A549 (cell line): ENCODE measurements at regions not wholly inside any gene's neighbourhood (a gene's known extent, or its start where the extent isn't known, plus 50 kb on each side); places are given as distances from the start of the nearest gene placed in this dataset.

Experiments used
- ATAC-seq, 2 experiments: fragments of 200-7000 bp in 1 of 2; fragments of >200 bp in 1 of 2; cut with Nextera tagmentation in 1 of 2; cut with Tn5 transposase in 1 of 2; 3 replicates each; pipeline versions ENCODE4 v1.8.0 to v1.9.1; 2018 to 2020; ENCODE audit warnings: mild to moderate bottlenecking in 1 of 2, moderate library complexity in 1 of 2
- CTCF ChIA-PET: fragments of 300-600 bp; sonication (Branson Sonifier 250); formaldehyde crosslinking; extraction: SDS; loops from one replicate; lab custom pipeline; 2021; ENCODE audit warnings: antibody characterized with exemption, inconsistent platforms; lab: Yijun Ruan, JAX
- POLR2A ChIA-PET: fragments of 350-600 bp; formaldehyde crosslinking; extraction: SDS; loops from one replicate; lab custom pipeline; 2021; ENCODE audit warnings: antibody characterized with exemption, inconsistent platforms; lab: Yijun Ruan, JAX
- DNase-seq, 2 experiments: peaks; one replicate each; pipeline versions ENCODE4 v3.0.0 to v3.0.0-alpha.2; 2011 to 2016; ENCODE audit warnings: low read depth in 1 of 2, low spot score in 1 of 2
- FAIRE-seq: peaks from 2 replicates; lab custom pipeline; 2011; peaks lifted over from hg19 to GRCh38; lab: Jason Lieb, UNC
- H3K27ac ChIP-seq, 2 experiments: fragments of >200 bp; sonication (Bioruptor Twin); formaldehyde crosslinking; 3 replicates each; pipeline ENCODE4 v1.5.1; 2016 to 2017
- H3K4me1 ChIP-seq: fragments of >200 bp; sonication (Bioruptor Twin); formaldehyde crosslinking; 3 replicates; pipeline ENCODE4 v1.6.1; 2016
- H3K4me2 ChIP-seq: fragments of >200 bp; sonication (Bioruptor Twin); formaldehyde crosslinking; 3 replicates; pipeline ENCODE4 v1.6.1; 2016
- H3K4me3 ChIP-seq: fragments of >200 bp; sonication (Bioruptor Twin); formaldehyde crosslinking; 3 replicates; pipeline ENCODE4 v1.5.1; 2016
- H3K9me3 ChIP-seq: fragments of >200 bp; sonication (Bioruptor Twin); formaldehyde crosslinking; 3 replicates; pipeline ENCODE4 v1.6.1; 2016
- ATOH8 ChIP-seq: fragments of 250-450 bp; sonication (Bioruptor Pico); IDR thresholded peaks from 2 replicates; pipeline ENCODE4 v1.5.0; 2020; ENCODE audit warnings: low read depth, mild to moderate bottlenecking, moderate library complexity
- BCL3 ChIP-seq: fragments of >200 bp; sonication (Bioruptor Twin); formaldehyde crosslinking; IDR thresholded peaks from 3 replicates; pipeline ENCODE4 v1.6.1; 2016
- CBX2 ChIP-seq: fragments of 200-600 bp; sonication (generic); IDR thresholded peaks from 2 replicates; pipeline ENCODE4 v1.6.1; 2016; ENCODE audit warnings: low read depth, mild to moderate bottlenecking, borderline replicate concordance
- CHD2 ChIP-seq: fragments of 150-350 bp; IDR thresholded peaks from 2 replicates; pipeline ENCODE4 v1.6.1; 2014; ENCODE audit warnings: low read length; ENCODE audit not compliant: partially characterized antibody
- ELK1 ChIP-seq: fragments of 150-350 bp; IDR thresholded peaks from 2 replicates; pipeline ENCODE4 v1.6.1; 2014; ENCODE audit warnings: low read depth, mild to moderate bottlenecking, low read length
- FOSL2 ChIP-seq, 2 experiments: fragments of 450-650 bp in 1 of 2; fragments of >200 bp in 1 of 2; sonication (Bioruptor Twin) in 1 of 2; formaldehyde crosslinking; IDR thresholded peaks; 2 replicates each; pipeline versions ENCODE4 v1.5.0 to v1.6.1; 2016 to 2020; ENCODE audit warnings: mild to moderate bottlenecking in 1 of 2, moderate library complexity in 1 of 2
- FOXS1 ChIP-seq: fragments of 250-450 bp; sonication (Bioruptor Pico); IDR thresholded peaks from 2 replicates; pipeline ENCODE4 v1.5.0; 2020; ENCODE audit warnings: mild to moderate bottlenecking, moderate library complexity
- GATA3 ChIP-seq: IDR thresholded peaks from 2 replicates; pipeline ENCODE4 v1.6.1; 2012; ENCODE audit warnings: borderline replicate concordance
- HEYL ChIP-seq: fragments of 250-450 bp; sonication (Bioruptor Pico); IDR thresholded peaks from 2 replicates; pipeline ENCODE4 v1.8.0; 2021; ENCODE audit warnings: mild to moderate bottlenecking, moderate library complexity
- HMGXB4 ChIP-seq: fragments of 250-450 bp; sonication (Bioruptor Pico); IDR thresholded peaks from 2 replicates; pipeline ENCODE4 v1.5.0; 2021; ENCODE audit warnings: mild to moderate bottlenecking, moderate library complexity, borderline replicate concordance
- HOXB13 ChIP-seq: fragments of 250-450 bp; sonication (Bioruptor Pico); IDR thresholded peaks from 2 replicates; pipeline ENCODE4 v1.5.0; 2020; ENCODE audit warnings: low read depth, mild to moderate bottlenecking, moderate library complexity
- HOXB5 ChIP-seq: fragments of 250-450 bp; sonication (Bioruptor Pico); IDR thresholded peaks from 2 replicates; pipeline ENCODE4 v1.5.0; 2020; ENCODE audit warnings: mild to moderate bottlenecking, moderate library complexity
- JUN ChIP-seq, 2 experiments: fragments of >200 bp; sonication (Bioruptor Twin); formaldehyde crosslinking; IDR thresholded peaks; 2 replicates in 1 of 2; 3 replicates in 1 of 2; pipeline ENCODE4 v1.6.1; 2016 to 2017
- KDM5A ChIP-seq: fragments of 200-600 bp; sonication (generic); IDR thresholded peaks from 2 replicates; pipeline ENCODE4 v1.6.1; 2016; ENCODE audit warnings: antibody characterized with exemption, mild to moderate bottlenecking
- MYC ChIP-seq: IDR thresholded peaks from 2 replicates; pipeline ENCODE4 v1.6.1; 2012; ENCODE audit warnings: mild to moderate bottlenecking, inconsistent platforms, low read length, improper control_type of control experiment, borderline replicate concordance
- NPAS2 ChIP-seq: fragments of 250-450 bp; sonication (Bioruptor Pico); IDR thresholded peaks from 2 replicates; pipeline ENCODE4 v1.8.0; 2022; ENCODE audit warnings: mild to moderate bottlenecking, moderate library complexity, borderline replicate concordance
- NR3C1 ChIP-seq: fragments of >200 bp; sonication (Bioruptor Twin); formaldehyde crosslinking; IDR thresholded peaks from 3 replicates; pipeline ENCODE4 v1.6.1; 2017
- PBX3 ChIP-seq: IDR thresholded peaks from 2 replicates; pipeline ENCODE4 v1.6.1; 2012
- POLR2A ChIP-seq: IDR thresholded peaks from 2 replicates; pipeline ENCODE4 v1.6.1; 2012; ENCODE audit warnings: mild to moderate bottlenecking, low read length
- POLR2AphosphoS2 ChIP-seq: conservative IDR thresholded peaks from 2 replicates; pipeline ENCODE4 v1.6.1; 2012; ENCODE audit warnings: low read length, improper control_type of control experiment, inconsistent platforms
- RAD21 ChIP-seq, 2 experiments: fragments of >200 bp in 1 of 2; sonication (Bioruptor Twin) in 1 of 2; formaldehyde crosslinking in 1 of 2; IDR thresholded peaks in 1 of 2; conservative IDR thresholded peaks in 1 of 2; 2 replicates in 1 of 2; 3 replicates in 1 of 2; pipeline ENCODE4 v1.6.1; 2012 to 2018; ENCODE audit warnings: inconsistent platforms in 1 of 2
- RARB ChIP-seq: fragments of 250-450 bp; sonication (Bioruptor Pico); IDR thresholded peaks from 2 replicates; pipeline ENCODE4 v1.8.0; 2021; ENCODE audit warnings: mild to moderate bottlenecking, moderate library complexity
- REST ChIP-seq: fragments of 200-600 bp; sonication (generic); IDR thresholded peaks from 2 replicates; pipeline ENCODE4 v1.6.1; 2016; ENCODE audit warnings: antibody characterized with exemption, mild to moderate bottlenecking, moderate library complexity
- TP53 ChIP-seq: fragments of 250-450 bp; sonication (Bioruptor Pico); IDR thresholded peaks from 2 replicates; pipeline ENCODE4 v1.5.0; 2021; ENCODE audit warnings: mild to moderate bottlenecking, moderate library complexity
- ZNF302 ChIP-seq: fragments of 250-450 bp; sonication (Bioruptor Pico); IDR thresholded peaks from 2 replicates; pipeline ENCODE4 v1.9.0; 2021; ENCODE audit warnings: inconsistent platforms, mild to moderate bottlenecking, moderate library complexity
- WGBS: methylation state at CpG from one replicate; pipeline ENCODE4 v1.1.6; 2017; ENCODE audit errors: missing lambda C conversion rate; 5-methylcytosine and 5-hydroxymethylcytosine counted together

GRCh38 chr4:132063829-132064228 lies 1085.3 kb upstream of the PCDH10 start:
- FAIRE-seq: no peak
- H3K4me1 ChIP-seq: no peaks in the 10 kb centered on the region
- TF ChIP-seq CHD2 (no peak), KDM5A (no peak), ATOH8 (CRISPR knock-in tag) (no peak), NPAS2 (CRISPR knock-in tag) (no peak), FOSL2 (IDR thresholded peaks at IDR 0.05) (no peak), FOSL2 (CRISPR knock-in tag; IDR thresholded peaks at IDR 0.05) (no peak), PBX3 (no peak), MYC (no peak), NR3C1 (no peak), BCL3 (no peak), RAD21 (conservative IDR thresholded peaks at IDR 0.05 in 1 of 2, IDR thresholded peaks at IDR 0.05 in 1 of 2) (no peak)
- TF ChIP-seq, all 56 proteins: peak for 0
- no peak overlapping the region for H3K4me2 ChIP-seq
- CTCF ChIA-PET: no interaction called here
- POLR2A ChIA-PET: no interaction called here
- ATAC-seq (no peak), DNase-seq (no peak)
- WGBS: 44% methylated on average over 1 of the region's 1 CpG
- H3K27ac ChIP-seq: no peak overlapping the region
- H3K9me3 ChIP-seq: no peaks in the 10 kb centered on the region
- no peak overlapping the region for H3K4me3 ChIP-seq

- ATAC-seq: no peak
- DNase-seq: no peak
- FAIRE-seq: no peak
- Histone ChIP-seq H3K4me3 (no peak overlapping the region), H3K4me1 (no peaks in the 10 kb centered on the region), H3K9me3 (no peaks in the 10 kb centered on the region), H3K27ac (no peak overlapping the region), H3K4me2 (peak overlapping the region; percentile 26; the same call in 2 of the 3 replicates)
- POLR2A ChIA-PET: no interaction called here
- CTCF ChIA-PET: interaction anchor here (1.1 kb wide), 1 partner anchor 12 kb away, joined by 3 read pairs; no protein-coding TSS in a partner anchor
- WGBS: 7% methylated on average over 2 of the region's 2 CpGs
- TF ChIP-seq HEYL (CRISPR knock-in tag) (no peak), BCL3 (no peak), RARB (no peak), ELK1 (no peak), FOXS1 (no peak), GATA3 (no peak), HOXB13 (CRISPR knock-in tag) (no peak), POLR2AphosphoS2 (no peak), TP53 (CRISPR knock-in tag) (no peak), ZNF302 (CRISPR knock-in tag) (no peak), POLR2A (no peak), MYC (no peak), REST (no peak), JUN (IDR thresholded peaks at IDR 0.05) (no peak), HOXB5 (CRISPR knock-in tag) (no peak), HMGXB4 (CRISPR knock-in tag) (no peak), CBX2 (no peak), CHD2 (no peak)
These were observed 1083.1 kb upstream of the PCDH10 start for GRCh38 chr4:132065940-132066495.
